H9 (cell line): ENCODE measurements at regions not wholly inside any gene's neighbourhood (a gene's known extent, or its start where the extent isn't known, plus 50 kb on each side); places are given as distances from the start of the nearest gene placed in this dataset.

ENCODE experiments used
- DNase-seq: peaks from one replicate; pipeline ENCODE4 v3.0.0-alpha.2; 2017
- H2AFZ ChIP-seq: one replicate; pipeline ENCODE4 v1.6.1; 2013; ENCODE audit warnings: mild to moderate bottlenecking, low read length, control low read depth, moderate library complexity
- H2AK5ac ChIP-seq: 2 replicates; pipeline ENCODE4 v1.6.1; 2013; ENCODE audit warnings: low read length, control low read depth, mixed read lengths; ENCODE audit not compliant: insufficient read length
- H2BK120ac ChIP-seq: one replicate; pipeline ENCODE4 v1.6.1; 2013; ENCODE audit warnings: low read depth, mild to moderate bottlenecking, low read length, control low read depth, inconsistent platforms; ENCODE audit not compliant: poor library complexity, severe bottlenecking
- H2BK12ac ChIP-seq: 2 replicates; pipeline ENCODE4 v1.6.1; 2013; ENCODE audit warnings: low read length, control low read depth, mixed read lengths, low read depth; ENCODE audit not compliant: insufficient read length
- H2BK15ac ChIP-seq: 2 replicates; pipeline ENCODE4 v1.6.1; 2013; ENCODE audit warnings: low read depth, low read length, control low read depth
- H2BK20ac ChIP-seq: one replicate; pipeline ENCODE4 v1.6.1; 2013; ENCODE audit warnings: low read depth, mild to moderate bottlenecking, low read length, control low read depth, inconsistent platforms; ENCODE audit not compliant: poor library complexity, severe bottlenecking
- H2BK5ac ChIP-seq: 2 replicates; pipeline ENCODE4 v1.6.1; 2013; ENCODE audit warnings: low read length, control low read depth, mixed read lengths; ENCODE audit not compliant: insufficient read length
- H3K14ac ChIP-seq: 2 replicates; pipeline ENCODE4 v1.6.1; 2013; ENCODE audit warnings: low read length, control low read depth; ENCODE audit not compliant: insufficient read depth
- H3K18ac ChIP-seq: 2 replicates; pipeline ENCODE4 v1.6.1; 2013; ENCODE audit warnings: low read depth, mild to moderate bottlenecking, mixed read lengths, low read length, control low read depth; ENCODE audit not compliant: insufficient read length
- H3K23ac ChIP-seq: 2 replicates; pipeline ENCODE4 v1.6.1; 2013; ENCODE audit warnings: low read length, control low read depth, mixed read lengths, low read depth; ENCODE audit not compliant: insufficient read length
- H3K23me2 ChIP-seq: 2 replicates; pipeline ENCODE4 v1.6.1; 2013; ENCODE audit warnings: low read depth, mild to moderate bottlenecking, mixed read lengths, low read length, control low read depth; ENCODE audit not compliant: insufficient read length, poor library complexity, severe bottlenecking
- H3K27ac ChIP-seq: 2 replicates; pipeline ENCODE4 v1.5.1; 2013; ENCODE audit warnings: low read length, control low read depth, mixed read lengths, low read depth; ENCODE audit not compliant: insufficient read length
- H3K27me3 ChIP-seq: 2 replicates; pipeline ENCODE4 v1.6.1; 2013; ENCODE audit warnings: low read length, control low read depth, inconsistent platforms; ENCODE audit not compliant: insufficient read depth
- H3K4ac ChIP-seq: 2 replicates; pipeline ENCODE4 v1.6.1; 2013; ENCODE audit warnings: low read depth, mild to moderate bottlenecking, control low read depth, inconsistent platforms, low read length, moderate library complexity
- H3K4me1 ChIP-seq: 2 replicates; pipeline ENCODE4 v1.6.1; 2013; ENCODE audit warnings: low read length, control low read depth, inconsistent platforms; ENCODE audit not compliant: insufficient read depth
- H3K4me2 ChIP-seq: 2 replicates; pipeline ENCODE4 v1.6.1; 2013; ENCODE audit warnings: low read length, control low read depth, mixed read lengths; ENCODE audit not compliant: insufficient read length, insufficient read depth
- H3K56ac ChIP-seq: 2 replicates; pipeline ENCODE4 v1.6.1; 2013; ENCODE audit warnings: low read depth, mild to moderate bottlenecking, mixed read lengths, low read length, control low read depth; ENCODE audit not compliant: insufficient read length
- H3K79me1 ChIP-seq: 2 replicates; pipeline ENCODE4 v1.6.1; 2013; ENCODE audit warnings: low read depth, mild to moderate bottlenecking, moderate library complexity, low read length, control low read depth, inconsistent platforms; ENCODE audit not compliant: insufficient read depth, poor library complexity, severe bottlenecking
- H3K79me2 ChIP-seq: 2 replicates; pipeline ENCODE4 v1.6.1; 2013; ENCODE audit warnings: low read length, control low read depth, inconsistent platforms; ENCODE audit not compliant: insufficient read depth
- H3K9ac ChIP-seq: 2 replicates; pipeline ENCODE4 v1.6.1; 2013; ENCODE audit warnings: low read length, control low read depth, mixed read lengths; ENCODE audit not compliant: insufficient read length; ENCODE audit errors: extremely low read depth
- H3K9me3 ChIP-seq: one replicate; pipeline ENCODE4 v1.6.1; 2013; ENCODE audit warnings: low read depth, low read length, inconsistent platforms; ENCODE audit not compliant: control insufficient read depth
- H3T11ph ChIP-seq: one replicate; pipeline ENCODE4 v1.6.1; 2013; ENCODE audit warnings: mild to moderate bottlenecking, low read length, control low read depth, inconsistent platforms
- H4K20me1 ChIP-seq: one replicate; pipeline ENCODE4 v1.6.1; 2013; ENCODE audit not compliant: control insufficient read depth, insufficient read length, insufficient read depth
- H4K5ac ChIP-seq: 2 replicates; pipeline ENCODE4 v1.6.1; 2013; ENCODE audit warnings: low read depth, mild to moderate bottlenecking, mixed read lengths, low read length, control low read depth; ENCODE audit not compliant: insufficient read length
- H4K8ac ChIP-seq: replicated peaks from 2 replicates; pipeline ENCODE4 v1.6.1; 2013; ENCODE audit warnings: low read length, control low read depth, mixed read lengths, low read depth; ENCODE audit not compliant: insufficient read length
- H4K91ac ChIP-seq: 2 replicates; pipeline ENCODE4 v1.6.1; 2013; ENCODE audit warnings: low read depth, mild to moderate bottlenecking, moderate library complexity, mixed read lengths, low read length, control low read depth; ENCODE audit not compliant: insufficient read length
- H3K27ac Mint-ChIP-seq, 3 experiments: 2 replicates in 2 of 3; 3 replicates in 1 of 3; pipeline ENCODE4 v1.8.0; 2020 to 2021; ENCODE audit warnings: mixed read lengths in 3 of 3, mild to moderate bottlenecking in 1 of 3, moderate library complexity in 1 of 3
- H3K27me3 Mint-ChIP-seq: 2 replicates; pipeline ENCODE4 v1.8.0; 2021; ENCODE audit warnings: low read depth, mild to moderate bottlenecking, moderate library complexity, mixed read lengths
- H3K36me3 Mint-ChIP-seq, 3 experiments: 2 replicates in 2 of 3; 3 replicates in 1 of 3; pipeline ENCODE4 v1.8.0; 2020 to 2021; ENCODE audit warnings: low read depth in 3 of 3, mixed read lengths in 3 of 3; ENCODE audit not compliant: insufficient read depth in 1 of 3
- H3K4me1 Mint-ChIP-seq, 2 experiments: 2 replicates each; pipeline ENCODE4 v1.8.0; 2020; ENCODE audit warnings: mixed read lengths in 2 of 2
- H3K4me3 Mint-ChIP-seq, 2 experiments: 2 replicates in 1 of 2; 3 replicates in 1 of 2; pipeline ENCODE4 v1.8.0; 2020 to 2021; ENCODE audit warnings: mild to moderate bottlenecking in 2 of 2, mixed read lengths in 2 of 2, moderate library complexity in 1 of 2
- H3K9me3 Mint-ChIP-seq, 2 experiments: 2 replicates in 1 of 2; 3 replicates in 1 of 2; pipeline ENCODE4 v1.8.0; 2020; ENCODE audit warnings: mild to moderate bottlenecking in 2 of 2, mixed read lengths in 2 of 2, moderate library complexity in 1 of 2
- CTCF ChIP-seq: fragments of 200-600 bp; sonication (generic); conservative IDR thresholded peaks from 3 replicates; pipeline ENCODE4 v1.8.0; 2021; ENCODE audit warnings: antibody characterized with exemption, mild to moderate bottlenecking
- WGBS: extraction: QIAGEN DNeasy Blood & Tissue Kit; methylation state at CpG from one replicate; pipeline ENCODE4 v1.1.7; 2013; ENCODE audit warnings: missing lambda C conversion rate, low lambda C conversion rate, mixed read lengths; ENCODE audit not compliant: insufficient read length; ENCODE audit errors: extremely low coverage; 5-methylcytosine and 5-hydroxymethylcytosine counted together

GRCh38 chr4:91812319-91812718 is 491.4 kb upstream of the GRID2 start:
- no peak for TF ChIP-seq CTCF
- Mint-ChIP-seq H3K4me3 (no peak overlapping the region), H3K27me3 (no peaks in the 10 kb centered on the region), H3K36me3 (no peaks in the 10 kb centered on the region), H3K9me3 (no peaks in the 10 kb centered on the region), H3K27ac (no peak overlapping the region), H3K4me1 (no peaks in the 10 kb centered on the region)
- no peak overlapping the region for H2AFZ ChIP-seq
- no peak overlapping the region for H3K4ac ChIP-seq
- no peak overlapping the region for H2BK12ac ChIP-seq
- H2BK120ac ChIP-seq = no peak overlapping the region
- no peak overlapping the region for H3K14ac ChIP-seq
- H3T11ph ChIP-seq = no peak overlapping the region
- no peak overlapping the region for H3K18ac ChIP-seq
- no peak overlapping the region for H3K4me2 ChIP-seq
- H3K9ac ChIP-seq = no peak overlapping the region
- no peaks in the 10 kb centered on the region for H3K79me2 ChIP-seq
- H2BK20ac ChIP-seq = no peak overlapping the region
- no peaks in the 10 kb centered on the region for H3K23me2 ChIP-seq
- H2BK5ac ChIP-seq = no peak overlapping the region
- no peak overlapping the region for H3K23ac ChIP-seq
- H2BK15ac ChIP-seq = no peak overlapping the region
- no peak overlapping the region for H3K56ac ChIP-seq
- H4K91ac ChIP-seq = no peak overlapping the region
- H3K4me1 ChIP-seq = no peaks in the 10 kb centered on the region
- no peak overlapping the region for H2AK5ac ChIP-seq
- H3K9me3 ChIP-seq = no peaks in the 10 kb centered on the region
- no peak for DNase-seq
- H3K27me3 ChIP-seq = no peaks in the 10 kb centered on the region
- H4K5ac ChIP-seq = no peak overlapping the region
- H3K79me1 ChIP-seq = no peaks in the 10 kb centered on the region
- H4K8ac ChIP-seq = no peak overlapping the region
- WGBS = no CpG with 5 or more reads among the region's 1 CpG
- no peak overlapping the region for H3K27ac ChIP-seq
- H4K20me1 ChIP-seq = no peaks in the 10 kb centered on the region
